Fibroblast of lung (primary cell): ENCODE measurements at regions not wholly inside any gene's neighbourhood (a gene's known extent, or its start where the extent isn't known, plus 50 kb on each side); places are given as distances from the start of the nearest gene placed in this dataset.
"Not testable (repeated sequence)": the region's sequence is repeated elsewhere in the genome, so short reads cannot be mapped to it uniquely, and the experiment has no call there.

ENCODE experiments used
- DNase-seq, 2 donors: peaks; one replicate each; pipeline versions ENCODE4 v3.0.0 to v3.0.0-alpha.2; 2010; ENCODE audit warnings: low read depth in 2 of 2
- H2AFZ ChIP-seq: 2 replicates; pipeline ENCODE4 v1.5.1; 2012; ENCODE audit warnings: low read length, control low read depth, inconsistent platforms
- H3K27ac ChIP-seq: 2 replicates; pipeline ENCODE4 v1.5.1; 2011; ENCODE audit warnings: low read length, control low read depth; ENCODE audit not compliant: insufficient read depth
- H3K27me3 ChIP-seq: 2 replicates; pipeline ENCODE4 v1.5.1; 2011; ENCODE audit warnings: mild to moderate bottlenecking, low read length; ENCODE audit not compliant: control insufficient read depth, insufficient read depth
- H3K36me3 ChIP-seq: 2 replicates; pipeline ENCODE4 v1.5.1; 2011; ENCODE audit warnings: low read length; ENCODE audit not compliant: control insufficient read depth, insufficient read depth
- H3K4me1 ChIP-seq: 2 replicates; pipeline ENCODE4 v1.5.1; 2011; ENCODE audit warnings: low read length; ENCODE audit not compliant: control insufficient read depth, insufficient read depth; ENCODE audit errors: extremely low read depth
- H3K4me2 ChIP-seq: 2 replicates; pipeline ENCODE4 v1.5.1; 2011; ENCODE audit warnings: low read length, control low read depth; ENCODE audit not compliant: insufficient read depth; ENCODE audit errors: extremely low read depth
- H3K4me3 ChIP-seq, 4 experiments: fragments of 200-600 bp in 1 of 4; sonication (generic) in 1 of 4; replicated peaks in 1 of 4; 2 replicates each; pipeline ENCODE4 v1.5.1; 2011 to 2016; ENCODE audit warnings: low read length in 4 of 4, low read depth in 3 of 4, mild to moderate bottlenecking in 3 of 4, control low read depth in 2 of 4, inconsistent platforms in 1 of 4, mixed read lengths in 1 of 4; ENCODE audit not compliant: insufficient read depth in 1 of 4; ENCODE audit errors: control extremely low read depth in 1 of 4
- H3K79me2 ChIP-seq: 2 replicates; pipeline ENCODE4 v1.5.1; 2012; ENCODE audit warnings: mild to moderate bottlenecking, low read length, inconsistent platforms; ENCODE audit not compliant: control insufficient read depth, insufficient read depth
- H3K9ac ChIP-seq: 2 replicates; pipeline ENCODE4 v1.5.1; 2011; ENCODE audit warnings: mild to moderate bottlenecking, low read length, control low read depth; ENCODE audit not compliant: insufficient read depth
- H3K9me3 ChIP-seq: 2 replicates; pipeline ENCODE4 v1.5.1; 2012; ENCODE audit warnings: low read depth, low read length; ENCODE audit not compliant: control insufficient read depth, insufficient read depth
- H4K20me1 ChIP-seq: 2 replicates; pipeline ENCODE4 v1.5.1; 2011; ENCODE audit warnings: low read length; ENCODE audit not compliant: control insufficient read depth, insufficient read depth; ENCODE audit errors: extremely low read depth
- EZH2 ChIP-seq: IDR thresholded peaks from 2 replicates; pipeline ENCODE4 v1.5.1; 2012; ENCODE audit warnings: low read length, control low read depth, mild to moderate bottlenecking; ENCODE audit errors: missing control alignments
- TF ChIP-seq, protein P1 (sequence below), 2 donors: IDR thresholded peaks in 1 of 2; conservative IDR thresholded peaks in 1 of 2; 1 replicate in 1 of 2; 2 replicates in 1 of 2; pipeline ENCODE4 v1.5.1; 2011 to 2012; ENCODE audit warnings: low read length in 2 of 2, control low read depth in 1 of 2, inconsistent platforms in 1 of 2, low read depth in 1 of 2, mild to moderate bottlenecking in 1 of 2

DNA sequence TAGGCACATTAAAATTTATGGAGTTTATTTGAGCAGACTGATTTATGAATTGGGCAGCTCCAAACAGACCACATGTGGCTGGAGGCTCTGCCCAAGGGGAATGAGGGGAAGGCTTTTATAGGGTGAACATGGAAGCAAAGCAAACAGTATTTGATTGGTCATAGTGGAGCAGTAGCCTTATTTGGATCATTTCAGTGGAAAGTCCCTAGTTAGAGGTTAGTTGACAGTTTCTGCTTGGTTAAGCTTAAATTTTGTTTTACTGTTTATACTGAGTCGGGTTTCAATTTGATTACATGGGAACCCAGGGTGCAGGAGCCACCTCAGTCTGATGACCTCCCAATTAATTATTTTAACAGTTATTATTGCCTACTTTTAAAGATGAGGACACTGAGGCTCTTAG is 140.5 kb downstream of the NDFIP2 start:
- Histone ChIP-seq H2AFZ (no peak overlapping the region), H3K27ac (no peak overlapping the region), H3K4me1 (no peaks in the 10 kb centered on the region), H3K27me3 (no peaks in the 10 kb centered on the region), H3K9ac (no peak overlapping the region), H3K4me3 (no peak overlapping the region), H3K4me2 (no peak overlapping the region), H3K79me2 (no peaks in the 10 kb centered on the region), H4K20me1 (no peaks in the 10 kb centered on the region), H3K9me3 (no peaks in the 10 kb centered on the region), H3K36me3 (no peaks in the 10 kb centered on the region)
- DNase-seq = no peak
- TF ChIP-seq, protein P1, sequence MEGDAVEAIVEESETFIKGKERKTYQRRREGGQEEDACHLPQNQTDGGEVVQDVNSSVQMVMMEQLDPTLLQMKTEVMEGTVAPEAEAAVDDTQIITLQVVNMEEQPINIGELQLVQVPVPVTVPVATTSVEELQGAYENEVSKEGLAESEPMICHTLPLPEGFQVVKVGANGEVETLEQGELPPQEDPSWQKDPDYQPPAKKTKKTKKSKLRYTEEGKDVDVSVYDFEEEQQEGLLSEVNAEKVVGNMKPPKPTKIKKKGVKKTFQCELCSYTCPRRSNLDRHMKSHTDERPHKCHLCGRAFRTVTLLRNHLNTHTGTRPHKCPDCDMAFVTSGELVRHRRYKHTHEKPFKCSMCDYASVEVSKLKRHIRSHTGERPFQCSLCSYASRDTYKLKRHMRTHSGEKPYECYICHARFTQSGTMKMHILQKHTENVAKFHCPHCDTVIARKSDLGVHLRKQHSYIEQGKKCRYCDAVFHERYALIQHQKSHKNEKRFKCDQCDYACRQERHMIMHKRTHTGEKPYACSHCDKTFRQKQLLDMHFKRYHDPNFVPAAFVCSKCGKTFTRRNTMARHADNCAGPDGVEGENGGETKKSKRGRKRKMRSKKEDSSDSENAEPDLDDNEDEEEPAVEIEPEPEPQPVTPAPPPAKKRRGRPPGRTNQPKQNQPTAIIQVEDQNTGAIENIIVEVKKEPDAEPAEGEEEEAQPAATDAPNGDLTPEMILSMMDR (conservative IDR thresholded peaks at IDR 0.05 in 1 of 2, IDR thresholded peaks at IDR 0.05 in 1 of 2; ENCODE audit: low read depth in 1 of 2, low read length in 2 of 2) = no peak
- TF ChIP-seq EZH2 = no peak

DNA sequence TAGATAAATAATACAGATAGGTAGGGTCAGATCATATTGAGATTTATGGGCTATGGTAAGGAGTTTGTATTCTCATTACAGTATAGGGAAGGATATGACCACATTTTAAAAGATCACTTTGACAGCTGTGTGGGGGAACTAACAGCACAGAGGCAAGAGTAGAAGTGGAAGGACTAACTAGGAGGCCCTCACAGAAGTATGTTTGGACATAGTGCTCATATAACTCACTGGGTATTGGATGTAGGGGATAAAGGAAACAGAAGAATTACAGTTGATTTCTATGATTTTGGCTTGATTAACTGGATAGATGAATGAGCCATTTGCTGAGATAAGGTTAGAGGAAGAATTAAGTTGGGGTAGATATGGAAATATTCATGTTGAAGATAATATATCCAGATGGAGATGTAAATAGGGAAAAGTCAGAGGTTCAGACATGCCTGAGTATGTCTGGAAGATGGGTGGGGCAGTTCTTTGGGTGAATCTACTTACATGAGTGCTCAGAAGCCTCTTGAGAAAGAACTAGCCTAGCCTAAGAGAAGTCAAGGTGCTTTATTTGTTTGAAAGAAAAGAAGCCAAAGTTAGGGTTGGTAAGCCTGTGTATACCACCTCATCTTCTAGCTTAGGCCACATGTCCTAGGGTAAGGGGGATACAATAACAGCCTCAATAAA is 133.4 kb downstream of the NDFIP2 start:
- Histone ChIP-seq H3K4me2 (no peak overlapping the region), H2AFZ (no peak overlapping the region), H3K27ac (no peak overlapping the region), H3K9me3 (no peaks in the 10 kb centered on the region), H3K4me1 (no peaks in the 10 kb centered on the region), H3K9ac (no peak overlapping the region), H4K20me1 (no peaks in the 10 kb centered on the region), H3K79me2 (no peaks in the 10 kb centered on the region), H3K27me3 (no peaks in the 10 kb centered on the region), H3K4me3 (no peak overlapping the region), H3K36me3 (no peaks in the 10 kb centered on the region)
- no peak for TF ChIP-seq EZH2
- TF ChIP-seq, protein P1 (conservative IDR thresholded peaks at IDR 0.05 in 1 of 2, IDR thresholded peaks at IDR 0.05 in 1 of 2; ENCODE audit: low read depth in 1 of 2, low read length in 2 of 2) = no peak
- no peak for DNase-seq

DNA sequence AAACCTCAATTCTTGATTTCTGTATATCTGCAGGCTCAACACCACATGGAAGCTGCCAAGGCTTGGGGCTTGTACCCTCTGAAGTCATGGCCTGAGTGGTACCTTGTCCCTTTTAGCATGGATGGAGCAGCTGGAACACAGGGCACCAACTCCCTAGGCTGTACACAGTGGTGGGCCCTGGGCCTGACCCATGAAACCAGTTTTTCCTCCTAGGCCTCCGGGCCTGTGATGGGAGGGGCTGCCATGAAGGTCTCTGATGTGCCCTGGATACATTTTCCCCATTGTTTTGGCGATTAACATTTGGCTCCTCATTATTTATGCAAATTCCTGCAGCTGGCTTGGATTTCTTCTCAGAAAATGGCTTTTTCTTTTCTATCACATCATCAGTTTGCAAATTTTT is 131.6 kb downstream of the NDFIP2 start:
- Histone ChIP-seq H3K4me3 (no peak overlapping the region), H3K27ac (no peak overlapping the region), H3K9me3 (no peaks in the 10 kb centered on the region), H3K79me2 (no peaks in the 10 kb centered on the region), H4K20me1 (no peaks in the 10 kb centered on the region), H3K4me2 (no peak overlapping the region), H3K27me3 (no peaks in the 10 kb centered on the region), H3K36me3 (no peaks in the 10 kb centered on the region), H3K9ac (no peak overlapping the region), H3K4me1 (no peaks in the 10 kb centered on the region), H2AFZ (no peak overlapping the region)
- TF ChIP-seq, protein P1 (conservative IDR thresholded peaks at IDR 0.05 in 1 of 2, IDR thresholded peaks at IDR 0.05 in 1 of 2; ENCODE audit: low read depth in 1 of 2, low read length in 2 of 2) = no peak
- no peak for TF ChIP-seq EZH2
- no peak for DNase-seq

DNA sequence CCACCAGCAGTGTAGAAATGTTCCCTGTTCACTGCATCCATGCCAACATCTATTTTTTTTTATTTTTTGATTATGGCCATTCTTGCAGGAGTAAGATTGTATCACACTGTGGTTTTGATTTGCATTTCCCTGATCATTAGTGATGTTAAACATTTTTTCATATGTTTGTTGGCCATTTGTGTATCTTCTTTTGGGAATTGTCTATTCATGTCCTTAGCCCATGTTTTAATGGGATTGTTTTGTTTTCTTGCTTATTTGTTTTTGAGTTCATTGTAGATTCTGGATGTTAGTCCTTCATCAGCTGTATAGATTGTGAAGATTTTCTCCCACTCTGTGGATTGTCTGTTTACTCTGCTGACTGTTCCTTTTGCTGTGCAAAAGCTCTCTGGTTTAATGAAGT is 126.9 kb downstream of the NDFIP2 start:
- H3K9ac ChIP-seq, H3K9me3 ChIP-seq, H3K27me3 ChIP-seq, H2AFZ ChIP-seq, H3K36me3 ChIP-seq, H3K4me1 ChIP-seq, DNase-seq, H3K4me2 ChIP-seq, H3K79me2 ChIP-seq, H3K4me3 ChIP-seq, H3K27ac ChIP-seq, H4K20me1 ChIP-seq: not testable (repeated sequence)
